H1 (cell line): ENCODE measurements at regions not wholly inside any gene's neighbourhood (a gene's known extent, or its start where the extent isn't known, plus 50 kb on each side); places are given as distances from the start of the nearest gene placed in this dataset.

Source experiments
- CTCF ChIA-PET: fragments of 300-600 bp; sonication (Branson Sonifier 250); formaldehyde crosslinking; loops from one replicate; lab custom pipeline; 2021; ENCODE audit not compliant: partially characterized antibody; lab: Charles Lee
- POLR2A ChIA-PET: fragments of 300-600 bp; sonication (Branson Sonifier 250); formaldehyde crosslinking; loops from one replicate; lab custom pipeline; 2021; ENCODE audit warnings: inconsistent platforms; ENCODE audit not compliant: partially characterized antibody; lab: Charles Lee
- DNase-seq, 2 experiments: peaks; one replicate each; pipeline versions ENCODE4 v3.0.0 to v3.0.0-alpha.2; 2010 to 2022; ENCODE audit warnings: low spot score in 2 of 2, low read depth in 1 of 2, mixed read lengths in 1 of 2
- FAIRE-seq: peaks from 2 replicates; lab custom pipeline; 2011; peaks lifted over from hg19 to GRCh38; lab: Jason Lieb, UNC
- H2AFZ ChIP-seq: 2 replicates; pipeline ENCODE4 v1.8.1; 2012; ENCODE audit warnings: low read length, inconsistent platforms
- H2AK5ac ChIP-seq: 2 replicates; pipeline ENCODE4 v1.6.1; 2013; ENCODE audit warnings: low read depth, low read length
- H2BK120ac ChIP-seq: replicated peaks from 2 replicates; pipeline ENCODE3; 2013; ENCODE audit warnings: low read depth, low read length, inconsistent platforms
- H2BK12ac ChIP-seq: 2 replicates; pipeline ENCODE4 v1.6.1; 2013; ENCODE audit warnings: low read depth, low read length
- H2BK15ac ChIP-seq: 2 replicates; pipeline ENCODE4 v1.6.1; 2013; ENCODE audit warnings: low read length
- H2BK20ac ChIP-seq: 2 replicates; pipeline ENCODE4 v1.6.1; 2013; ENCODE audit warnings: low read length
- H2BK5ac ChIP-seq: 2 replicates; pipeline ENCODE4 v1.6.1; 2013; ENCODE audit warnings: low read depth, low read length
- H3K14ac ChIP-seq: 2 replicates; pipeline ENCODE4 v1.6.1; 2013; ENCODE audit warnings: inconsistent platforms; ENCODE audit not compliant: insufficient read length
- H3K18ac ChIP-seq: 2 replicates; pipeline ENCODE4 v1.6.1; 2013; ENCODE audit warnings: low read length; ENCODE audit errors: extremely low read depth
- H3K23ac ChIP-seq: 2 replicates; pipeline ENCODE4 v1.6.1; 2013; ENCODE audit warnings: inconsistent platforms; ENCODE audit not compliant: insufficient read length
- H3K23me2 ChIP-seq: 2 replicates; pipeline ENCODE4 v1.6.1; 2013; ENCODE audit warnings: low read depth, low read length
- H3K27ac ChIP-seq: 2 replicates; pipeline ENCODE4 v1.6.1; 2011; ENCODE audit warnings: low read depth, low read length, inconsistent platforms
- H3K27me3 ChIP-seq, 4 experiments: replicated peaks in 1 of 4; 1 replicate in 1 of 4; 2 replicates in 3 of 4; pipeline versions ENCODE4 v1.6.1 to v1.8.1; 2011 to 2013; ENCODE audit warnings: low read length in 3 of 4, mild to moderate bottlenecking in 3 of 4, inconsistent platforms in 2 of 4, mixed read lengths in 2 of 4, moderate library complexity in 1 of 4; ENCODE audit not compliant: control insufficient read depth in 3 of 4, insufficient read depth in 3 of 4; ENCODE audit errors: extremely low read depth in 1 of 4
- H3K36me3 ChIP-seq, 4 experiments: 2 replicates each; pipeline versions ENCODE4 v1.6.1 to v1.8.1; 2011 to 2013; ENCODE audit warnings: mild to moderate bottlenecking in 4 of 4, low read length in 3 of 4, moderate library complexity in 2 of 4, control low read depth in 1 of 4, inconsistent platforms in 1 of 4; ENCODE audit not compliant: insufficient read depth in 4 of 4, control insufficient read depth in 2 of 4
- H3K4ac ChIP-seq: replicated peaks from 2 replicates; pipeline ENCODE3; 2013; ENCODE audit warnings: low read length, low read depth, mixed read lengths, inconsistent platforms; ENCODE audit not compliant: insufficient read length
- H3K4me1 ChIP-seq, 4 experiments: replicated peaks in 1 of 4; 1 replicate in 1 of 4; 2 replicates in 3 of 4; pipeline versions ENCODE4 v1.6.1 to v1.8.1; 2011 to 2013; ENCODE audit warnings: low read length in 3 of 4, inconsistent platforms in 2 of 4, mixed read lengths in 1 of 4; ENCODE audit not compliant: insufficient read depth in 4 of 4, control insufficient read depth in 3 of 4
- H3K4me2 ChIP-seq, 2 experiments: 2 replicates each; pipeline versions ENCODE4 v1.6.1 to v1.8.1; 2011 to 2013; ENCODE audit warnings: low read depth in 2 of 2, low read length in 2 of 2, control low read depth in 1 of 2, inconsistent platforms in 1 of 2, mild to moderate bottlenecking in 1 of 2; ENCODE audit not compliant: insufficient read depth in 1 of 2
- H3K4me3 ChIP-seq, 4 experiments: fragments of 200-600, 300-600 bp in 1 of 4; sonication (generic), shearing (Covaris generic), sonication (Bioruptor Twin) in 1 of 4; 2 replicates each; pipeline versions ENCODE4 v1.5.1 to v1.8.1; 2011 to 2016; ENCODE audit warnings: low read length in 4 of 4, low read depth in 3 of 4, control low read depth in 2 of 4, inconsistent platforms in 2 of 4, mild to moderate bottlenecking in 2 of 4, mixed read lengths in 1 of 4, moderate library complexity in 1 of 4; ENCODE audit not compliant: insufficient read depth in 2 of 4; ENCODE audit errors: extremely low read depth in 1 of 4
- H3K56ac ChIP-seq: replicated peaks from 2 replicates; pipeline ENCODE3; 2013; ENCODE audit warnings: low read depth, mild to moderate bottlenecking, mixed read lengths, low read length, inconsistent platforms; ENCODE audit not compliant: insufficient read length
- H3K79me1 ChIP-seq: 2 replicates; pipeline ENCODE4 v1.6.1; 2013; ENCODE audit warnings: low read depth, low read length, control low read depth
- H3K79me2 ChIP-seq, 2 experiments: 2 replicates each; pipeline versions ENCODE4 v1.6.1 to v1.8.1; 2012 to 2013; ENCODE audit warnings: low read length in 2 of 2, mild to moderate bottlenecking in 2 of 2, inconsistent platforms in 1 of 2; ENCODE audit not compliant: insufficient read depth in 2 of 2, control insufficient read depth in 1 of 2
- H3K9ac ChIP-seq, 4 experiments: replicated peaks in 1 of 4; 1 replicate in 1 of 4; 2 replicates in 3 of 4; pipeline versions ENCODE4 v1.6.1 to v1.8.1; 2011 to 2013; ENCODE audit warnings: low read depth in 3 of 4, low read length in 3 of 4, control low read depth in 2 of 4, mild to moderate bottlenecking in 2 of 4, moderate library complexity in 2 of 4, inconsistent platforms in 1 of 4; ENCODE audit errors: extremely low read depth in 1 of 4
- H3K9me3 ChIP-seq, 2 experiments: 2 replicates each; pipeline versions ENCODE4 v1.6.1 to v1.8.1; 2012 to 2013; ENCODE audit warnings: mild to moderate bottlenecking in 2 of 2, moderate library complexity in 2 of 2, control low read depth in 1 of 2, inconsistent platforms in 1 of 2, low read depth in 1 of 2, low read length in 1 of 2, mixed read lengths in 1 of 2; ENCODE audit not compliant: insufficient read depth in 2 of 2
- H4K20me1 ChIP-seq, 2 experiments: replicated peaks in 1 of 2; 2 replicates each; pipeline versions ENCODE3 to v1.8.1; 2011 to 2013; ENCODE audit warnings: inconsistent platforms in 2 of 2, low read length in 2 of 2, mild to moderate bottlenecking in 1 of 2; ENCODE audit not compliant: insufficient read depth in 2 of 2, control insufficient read depth in 1 of 2
- H4K5ac ChIP-seq: 2 replicates; pipeline ENCODE4 v1.6.1; 2013; ENCODE audit warnings: low read length, low read depth, mixed read lengths, inconsistent platforms; ENCODE audit not compliant: insufficient read length
- H4K8ac ChIP-seq: 2 replicates; pipeline ENCODE4 v1.8.0; 2013; ENCODE audit warnings: mild to moderate bottlenecking, moderate library complexity, low read length, inconsistent platforms; ENCODE audit not compliant: insufficient read depth; ENCODE audit errors: extremely low read depth
- H4K91ac ChIP-seq: replicated peaks from 2 replicates; pipeline ENCODE3; 2013; ENCODE audit warnings: low read length, mixed read lengths, inconsistent platforms; ENCODE audit not compliant: insufficient read length
- RXRA ChIP-seq: IDR thresholded peaks from 2 replicates; pipeline ENCODE4 v1.6.1; 2011; ENCODE audit warnings: low read depth, mild to moderate bottlenecking, low read length, moderate library complexity; ENCODE audit not compliant: insufficient read depth
- SIRT6 ChIP-seq: IDR thresholded peaks from one replicate; pipeline ENCODE4 v1.7.1; 2012; ENCODE audit warnings: low read length, inconsistent platforms
- WGBS, 2 experiments: shearing (Covaris generic) in 1 of 2; methylation state at CpG; one replicate each; pipeline versions ENCODE4 v1.1.6 to v1.1.7; 2013 to 2015; ENCODE audit warnings: low lambda C conversion rate in 2 of 2, mixed read lengths in 2 of 2, inconsistent platforms in 1 of 2, low coverage in 1 of 2, missing lambda C conversion rate in 1 of 2; ENCODE audit not compliant: insufficient replicate concordance in 2 of 2, insufficient coverage in 1 of 2, insufficient read length in 1 of 2; ENCODE audit errors: extremely low coverage in 1 of 2, missing lambda C conversion rate in 1 of 2; 5-methylcytosine and 5-hydroxymethylcytosine counted together

DNA sequence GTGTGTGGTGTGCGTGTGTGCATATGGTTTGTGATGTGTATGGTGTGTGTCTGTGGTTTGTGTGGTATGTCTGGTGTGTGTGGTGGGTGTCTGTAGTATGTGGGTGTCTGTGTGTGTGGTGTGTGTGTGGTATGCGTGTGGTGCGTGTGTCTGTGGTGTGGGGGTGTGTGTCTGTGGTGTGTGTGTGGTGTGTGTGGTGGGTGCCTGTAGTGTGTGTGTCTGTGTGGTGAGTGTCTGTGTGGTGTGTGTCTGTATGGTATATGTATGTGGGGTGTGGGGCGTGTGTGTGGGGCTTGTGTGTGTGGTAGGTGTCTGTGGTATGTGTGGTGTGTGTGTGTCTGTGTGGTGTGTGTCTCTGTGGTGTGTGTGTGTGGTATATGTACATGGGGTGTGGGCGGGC is 300.7 kb downstream of the TEX29 start:
- Histone ChIP-seq H2BK12ac (peak overlapping the region; percentile 40; the same call in 1 of the 2 replicates), H2BK20ac (no peak overlapping the region), H3K9ac (no peak overlapping the region), H3K27me3 (no peaks in the 10 kb centered on the region), H4K20me1 (peaks cover 0 to 10% of the 10 kb centered on the region in 2 experiments), H2BK5ac (no peak overlapping the region), H3K4me3 (no peak overlapping the region), H4K8ac (no peak overlapping the region), H3K79me1 (no peaks in the 10 kb centered on the region), H2AK5ac (no peak overlapping the region; the same call in 1 of the 2 replicates), H4K91ac (peak overlapping the region; percentile 82), H3K79me2 (no peaks in the 10 kb centered on the region), H3K14ac (no peak overlapping the region), H3K9me3 (no peaks in the 10 kb centered on the region), H3K4me2 (no peak overlapping the region), H4K5ac (no peak overlapping the region), H2AFZ (no peak overlapping the region), H2BK15ac (no peak overlapping the region), H3K36me3 (no peaks in the 10 kb centered on the region), H3K4ac (peak overlapping the region; percentile 59), H3K27ac (no peak overlapping the region), H3K56ac (peak overlapping the region; percentile 99), H3K23ac (no peak overlapping the region), H3K23me2 (peaks cover 10% of the 10 kb centered on the region; the same call in 1 of the 2 replicates), H3K4me1 (peaks cover 0 to 4% (median 0%) of the 10 kb centered on the region in 4 experiments; a peak in 1 of 7 replicates), H2BK120ac (no peak overlapping the region), H3K18ac (no peak overlapping the region)
- 88% methylated on average over 5 of the region's 5 CpGs; no CpG with 5 or more reads in 1 of the 2 experiments for WGBS, 2 experiments
- FAIRE-seq (no peak), DNase-seq (no peak)
- ChIA-PET CTCF (interaction anchor here (1.0 to 1.5 kb wide), 5 partner anchors 10 to 147 kb away, joined by 3 to 7 read pairs (median 4); no protein-coding TSS in a partner anchor), POLR2A (no interaction called here)
- no peak for TF ChIP-seq RXRA
- TF ChIP-seq SIRT6, result no peak
